Ovary (tissue), 3 donors: ENCODE measurements at regions not wholly inside any gene's neighbourhood (a gene's known extent, or its start where the extent isn't known, plus 50 kb on each side); places are given as distances from the start of the nearest gene placed in this dataset.

Experiments used
- EP300 ChIP-seq: sonication (generic); formaldehyde crosslinking; IDR thresholded peaks from one replicate; pipeline ENCODE4 v1.6.1; 2017; ENCODE audit warnings: antibody characterized with exemption
- POLR2A ChIP-seq: fragments of 450-650 bp; IDR thresholded peaks from one replicate; pipeline ENCODE4 v1.6.1; 2017; ENCODE audit warnings: antibody characterized with exemption, mild to moderate bottlenecking, moderate library complexity
- TF ChIP-seq, protein P1 (sequence below), 3 donors: fragments of 450-650 bp in 2 of 3; fragments of 200-600 bp in 1 of 3; IDR thresholded peaks; one replicate each; pipeline versions ENCODE4 v1.5.1 to v1.8.0; 2016 to 2022; ENCODE audit warnings: antibody characterized with exemption in 3 of 3, mild to moderate bottlenecking in 1 of 3
- donor health status: DM: no; HTN: no; CAD: no.

GRCh38 chr5:167415779-167416746 lies 875.4 kb upstream of the WWC1 start:
- TF ChIP-seq, protein P1, sequence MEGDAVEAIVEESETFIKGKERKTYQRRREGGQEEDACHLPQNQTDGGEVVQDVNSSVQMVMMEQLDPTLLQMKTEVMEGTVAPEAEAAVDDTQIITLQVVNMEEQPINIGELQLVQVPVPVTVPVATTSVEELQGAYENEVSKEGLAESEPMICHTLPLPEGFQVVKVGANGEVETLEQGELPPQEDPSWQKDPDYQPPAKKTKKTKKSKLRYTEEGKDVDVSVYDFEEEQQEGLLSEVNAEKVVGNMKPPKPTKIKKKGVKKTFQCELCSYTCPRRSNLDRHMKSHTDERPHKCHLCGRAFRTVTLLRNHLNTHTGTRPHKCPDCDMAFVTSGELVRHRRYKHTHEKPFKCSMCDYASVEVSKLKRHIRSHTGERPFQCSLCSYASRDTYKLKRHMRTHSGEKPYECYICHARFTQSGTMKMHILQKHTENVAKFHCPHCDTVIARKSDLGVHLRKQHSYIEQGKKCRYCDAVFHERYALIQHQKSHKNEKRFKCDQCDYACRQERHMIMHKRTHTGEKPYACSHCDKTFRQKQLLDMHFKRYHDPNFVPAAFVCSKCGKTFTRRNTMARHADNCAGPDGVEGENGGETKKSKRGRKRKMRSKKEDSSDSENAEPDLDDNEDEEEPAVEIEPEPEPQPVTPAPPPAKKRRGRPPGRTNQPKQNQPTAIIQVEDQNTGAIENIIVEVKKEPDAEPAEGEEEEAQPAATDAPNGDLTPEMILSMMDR (IDR thresholded peaks at IDR 0.05) = no peak
- TF ChIP-seq POLR2A (no peak), EP300 (no peak)
